T-helper 2 cell treated with Interferon-gamma antibody and Interleukin-4, amounts not matched to agents 5 μg/mL and 100 μg/mL, for 36 hours (primary cell): ENCODE measurements at regions not wholly inside any gene's neighbourhood (a gene's known extent, or its start where the extent isn't known, plus 50 kb on each side); places are given as distances from the start of the nearest gene placed in this dataset.
"Not testable (repeated sequence)": the region's sequence is repeated elsewhere in the genome, so short reads cannot be mapped to it uniquely, and the experiment has no call there.

Experiments
- DNase-seq: peaks from one replicate; pipeline ENCODE4 v3.0.0; 2021; ENCODE audit warnings: low spot score
- H3K27ac Mint-ChIP-seq: one replicate; pipeline ENCODE4 v1.8.0; 2021; ENCODE audit warnings: mild to moderate bottlenecking, mixed read lengths
- H3K27me3 Mint-ChIP-seq: one replicate; pipeline ENCODE4 v1.8.0; 2021; ENCODE audit warnings: low read depth, mixed read lengths
- H3K36me3 Mint-ChIP-seq: one replicate; pipeline ENCODE4 v1.8.0; 2021; ENCODE audit warnings: low read depth, mixed read lengths
- H3K4me1 Mint-ChIP-seq: one replicate; pipeline ENCODE4 v1.8.0; 2021; ENCODE audit warnings: low read depth, mixed read lengths
- H3K4me3 Mint-ChIP-seq: one replicate; pipeline ENCODE4 v1.8.0; 2022; ENCODE audit warnings: mild to moderate bottlenecking, moderate library complexity, mixed read lengths
- H3K9me3 Mint-ChIP-seq: one replicate; pipeline ENCODE4 v1.8.0; 2021; ENCODE audit warnings: mixed read lengths

- DNase-seq = no peak
- Mint-ChIP-seq H3K4me3 (no peak overlapping the region), H3K9me3 (peaks cover 8% of the 10 kb centered on the region), H3K27ac (no peak overlapping the region), H3K27me3 (no peaks in the 10 kb centered on the region), H3K36me3 (no peaks in the 10 kb centered on the region), H3K4me1 (no peaks in the 10 kb centered on the region)
Observed at GRCh38 chr2:199216253-199216652, 241.5 kb downstream of the SATB2 start.

- no peak overlapping the region for H3K4me3 Mint-ChIP-seq
- H3K27me3 Mint-ChIP-seq = no peaks in the 10 kb centered on the region
- no peak for DNase-seq
- H3K4me1 Mint-ChIP-seq = no peaks in the 10 kb centered on the region
- H3K36me3 Mint-ChIP-seq = no peaks in the 10 kb centered on the region
- H3K27ac Mint-ChIP-seq = no peak overlapping the region
- peaks cover 2% of the 10 kb centered on the region for H3K9me3 Mint-ChIP-seq
Observed at GRCh38 chr2:199207011-199207410, 250.7 kb downstream of the SATB2 start.

GRCh38 chr2:199206536-199206935, 251.2 kb downstream of the SATB2 start:
- no peak overlapping the region for H3K27ac Mint-ChIP-seq
- no peaks in the 10 kb centered on the region for H3K4me1 Mint-ChIP-seq
- H3K27me3 Mint-ChIP-seq = no peaks in the 10 kb centered on the region
- no peak overlapping the region for H3K4me3 Mint-ChIP-seq
- no peaks in the 10 kb centered on the region for H3K9me3 Mint-ChIP-seq
- no peaks in the 10 kb centered on the region for H3K36me3 Mint-ChIP-seq
- DNase-seq = no peak

GRCh38 chr2:199202964-199203363, 254.8 kb downstream of the SATB2 start:
- H3K9me3 Mint-ChIP-seq = no peaks in the 10 kb centered on the region
- H3K4me1 Mint-ChIP-seq = no peaks in the 10 kb centered on the region
- no peaks in the 10 kb centered on the region for H3K27me3 Mint-ChIP-seq
- no peaks in the 10 kb centered on the region for H3K36me3 Mint-ChIP-seq
- DNase-seq = no peak
- H3K27ac Mint-ChIP-seq = no peak overlapping the region
- no peak overlapping the region for H3K4me3 Mint-ChIP-seq

GRCh38 chr2:199201539-199201938, 256.2 kb downstream of the SATB2 start:
- H3K27ac Mint-ChIP-seq = no peak overlapping the region
- H3K4me1 Mint-ChIP-seq = no peaks in the 10 kb centered on the region
- DNase-seq = no peak
- no peaks in the 10 kb centered on the region for H3K36me3 Mint-ChIP-seq
- H3K27me3 Mint-ChIP-seq = no peaks in the 10 kb centered on the region
- no peaks in the 10 kb centered on the region for H3K9me3 Mint-ChIP-seq
- no peak overlapping the region for H3K4me3 Mint-ChIP-seq

GRCh38 chr2:199199797-199200196, 257.9 kb downstream of the SATB2 start:
- no peak overlapping the region for H3K27ac Mint-ChIP-seq
- no peak for DNase-seq
- H3K36me3 Mint-ChIP-seq = no peaks in the 10 kb centered on the region
- H3K4me1 Mint-ChIP-seq = no peaks in the 10 kb centered on the region
- no peaks in the 10 kb centered on the region for H3K27me3 Mint-ChIP-seq
- H3K9me3 Mint-ChIP-seq = no peaks in the 10 kb centered on the region
- no peak overlapping the region for H3K4me3 Mint-ChIP-seq

GRCh38 chr2:199197448-199197847, 260.3 kb downstream of the SATB2 start:
- DNase-seq = no peak
- Mint-ChIP-seq H3K4me3 (no peak overlapping the region), H3K27me3 (no peaks in the 10 kb centered on the region), H3K36me3 (no peaks in the 10 kb centered on the region), H3K9me3 (no peaks in the 10 kb centered on the region), H3K4me1 (no peaks in the 10 kb centered on the region), H3K27ac (no peak overlapping the region)

- Mint-ChIP-seq H3K9me3 (no peaks in the 10 kb centered on the region), H3K4me1 (no peaks in the 10 kb centered on the region), H3K27ac (no peak overlapping the region), H3K36me3 (no peaks in the 10 kb centered on the region), H3K4me3 (no peak overlapping the region), H3K27me3 (no peaks in the 10 kb centered on the region)
- DNase-seq = no peak
Observed at GRCh38 chr2:199196686-199197085, 261.1 kb downstream of the SATB2 start.

- H3K9me3 Mint-ChIP-seq = no peaks in the 10 kb centered on the region
- DNase-seq = no peak
- no peaks in the 10 kb centered on the region for H3K4me1 Mint-ChIP-seq
- H3K4me3 Mint-ChIP-seq = no peak overlapping the region
- H3K27ac Mint-ChIP-seq = no peak overlapping the region
- H3K36me3 Mint-ChIP-seq = no peaks in the 10 kb centered on the region
- no peaks in the 10 kb centered on the region for H3K27me3 Mint-ChIP-seq
Observed at GRCh38 chr2:199195927-199196502, 261.7 kb downstream of the SATB2 start.

GRCh38 chr2:199191461-199191860, 266.3 kb downstream of the SATB2 start:
- no peak for DNase-seq

GRCh38 chr2:199189229-199189628, 268.5 kb downstream of the SATB2 start:
- Mint-ChIP-seq H3K27ac (no peak overlapping the region), H3K9me3 (no peaks in the 10 kb centered on the region), H3K4me1 (no peaks in the 10 kb centered on the region), H3K36me3 (no peaks in the 10 kb centered on the region), H3K4me3 (no peak overlapping the region), H3K27me3 (peaks cover 2% of the 10 kb centered on the region)
- no peak for DNase-seq

More at GRCh38 chr2:199191461-199191860, 266.3 kb downstream of the SATB2 start:
- Mint-ChIP-seq H3K4me1 (no peaks in the 10 kb centered on the region), H3K27me3 (peaks cover 2% of the 10 kb centered on the region), H3K27ac (no peak overlapping the region), H3K4me3 (no peak overlapping the region), H3K36me3 (no peaks in the 10 kb centered on the region), H3K9me3 (no peaks in the 10 kb centered on the region)

- no peak overlapping the region for H3K27ac Mint-ChIP-seq
Observed at GRCh38 chr2:199186301-199186751, 271.4 kb downstream of the SATB2 start.

GRCh38 chr2:199185174-199185573, 272.6 kb downstream of the SATB2 start:
- H3K27me3 Mint-ChIP-seq, H3K36me3 Mint-ChIP-seq, H3K4me3 Mint-ChIP-seq, H3K9me3 Mint-ChIP-seq, DNase-seq, H3K4me1 Mint-ChIP-seq, H3K27ac Mint-ChIP-seq: not testable (repeated sequence)

More at GRCh38 chr2:199186301-199186751, 271.4 kb downstream of the SATB2 start:
- Mint-ChIP-seq H3K4me3 (no peak overlapping the region), H3K36me3 (no peaks in the 10 kb centered on the region), H3K27me3 (peaks cover 2% of the 10 kb centered on the region), H3K4me1 (no peaks in the 10 kb centered on the region), H3K9me3 (no peaks in the 10 kb centered on the region)
- DNase-seq = no peak

GRCh38 chr2:199163613-199164458, 293.9 kb downstream of the SATB2 start:
- Mint-ChIP-seq H3K27me3 (no peaks in the 10 kb centered on the region), H3K4me3 (no peak overlapping the region), H3K4me1 (no peaks in the 10 kb centered on the region), H3K9me3 (no peaks in the 10 kb centered on the region), H3K36me3 (no peaks in the 10 kb centered on the region), H3K27ac (no peak overlapping the region)
- DNase-seq = no peak
